HepG2 (cell line): ENCODE measurements at regions not wholly inside any gene's neighbourhood (a gene's known extent, or its start where the extent isn't known, plus 50 kb on each side); places are given as distances from the start of the nearest gene placed in this dataset.

Experiments
- DPF2 ChIP-seq: sonication (generic); formaldehyde crosslinking; IDR thresholded peaks from 2 replicates; pipeline ENCODE4 v1.4.0; 2020; ENCODE audit warnings: mild to moderate bottlenecking, low read depth, missing genetic modification reagents, borderline replicate concordance
- ELF3 ChIP-seq: IDR thresholded peaks from 2 replicates; pipeline ENCODE4 v1.6.1; 2016; ENCODE audit warnings: missing genetic modification reagents, missing compliant biosample characterization
- EZH2 ChIP-seq: conservative IDR thresholded peaks from 2 replicates; pipeline ENCODE4 v1.6.1; 2012; ENCODE audit warnings: mild to moderate bottlenecking, low read depth, low read length, moderate library complexity
- IKZF1 ChIP-seq: fragments of 450-650 bp; IDR thresholded peaks from 2 replicates; pipeline ENCODE4 v1.7.1; 2016
- KLF11 ChIP-seq: IDR thresholded peaks from 2 replicates; pipeline ENCODE4 v1.6.1; 2016; ENCODE audit warnings: missing compliant biosample characterization
- MATR3 ChIP-seq: sonication (generic); formaldehyde crosslinking; IDR thresholded peaks from 2 replicates; pipeline ENCODE4 v1.4.0; 2020; ENCODE audit warnings: missing genetic modification reagents
- NR3C1 ChIP-seq: sonication (generic); formaldehyde crosslinking; IDR thresholded peaks from 2 replicates; pipeline ENCODE4 v1.4.0; 2020; ENCODE audit warnings: missing genetic modification reagents
- ZFP36 ChIP-seq: fragments of 150-350 bp; IDR thresholded peaks from 2 replicates; pipeline ENCODE4 v1.6.1; 2018; ENCODE audit warnings: borderline replicate concordance, low read length, low read depth; ENCODE audit not compliant: partially characterized antibody
- ZNF17 ChIP-seq: sonication (generic); formaldehyde crosslinking; IDR thresholded peaks from 2 replicates; pipeline ENCODE4 v1.5.0; 2020; ENCODE audit warnings: mild to moderate bottlenecking, missing genetic modification reagents
- ZNF235 ChIP-seq: sonication (generic); formaldehyde crosslinking; IDR thresholded peaks from 2 replicates; pipeline ENCODE4 v1.8.1; 2023; ENCODE audit warnings: mild to moderate bottlenecking, missing genetic modification reagents, borderline replicate concordance
- ZNF264 ChIP-seq: sonication (generic); formaldehyde crosslinking; IDR thresholded peaks from 2 replicates; pipeline ENCODE4 v1.4.0; 2020; ENCODE audit warnings: missing genetic modification reagents
- ZNF777 ChIP-seq: sonication (generic); formaldehyde crosslinking; IDR thresholded peaks from 2 replicates; pipeline ENCODE4 v1.4.0; 2020; ENCODE audit warnings: missing genetic modification reagents
- TF ChIP-seq, protein P1 (sequence below): IDR thresholded peaks from 2 replicates; pipeline ENCODE4 v1.6.1; 2012; ENCODE audit warnings: inconsistent platforms
- TF ChIP-seq, protein P2 (sequence below): sonication (generic); formaldehyde crosslinking; IDR thresholded peaks from 2 replicates; pipeline ENCODE4 v1.4.0; 2020; ENCODE audit warnings: missing genetic modification reagents
- TF ChIP-seq, protein P3 (sequence below): sonication (generic); formaldehyde crosslinking; IDR thresholded peaks from 2 replicates; pipeline ENCODE4 v1.5.0; 2020; ENCODE audit warnings: mild to moderate bottlenecking, missing genetic modification reagents
- TF ChIP-seq, protein P4 (sequence below): sonication (generic); formaldehyde crosslinking; IDR thresholded peaks from 2 replicates; pipeline ENCODE4 v1.5.0; 2020; ENCODE audit warnings: missing genetic modification reagents
- TF ChIP-seq, protein P5 (sequence below): sonication (generic); formaldehyde crosslinking; IDR thresholded peaks from 2 replicates; pipeline ENCODE4 v1.5.0; 2020; ENCODE audit warnings: mild to moderate bottlenecking, missing genetic modification reagents, borderline replicate concordance
- TF ChIP-seq, protein P6 (sequence below): sonication (generic); formaldehyde crosslinking; IDR thresholded peaks from 2 replicates; pipeline ENCODE4 v1.8.1; 2023; ENCODE audit warnings: mild to moderate bottlenecking, moderate library complexity, missing genetic modification reagents

DNA sequence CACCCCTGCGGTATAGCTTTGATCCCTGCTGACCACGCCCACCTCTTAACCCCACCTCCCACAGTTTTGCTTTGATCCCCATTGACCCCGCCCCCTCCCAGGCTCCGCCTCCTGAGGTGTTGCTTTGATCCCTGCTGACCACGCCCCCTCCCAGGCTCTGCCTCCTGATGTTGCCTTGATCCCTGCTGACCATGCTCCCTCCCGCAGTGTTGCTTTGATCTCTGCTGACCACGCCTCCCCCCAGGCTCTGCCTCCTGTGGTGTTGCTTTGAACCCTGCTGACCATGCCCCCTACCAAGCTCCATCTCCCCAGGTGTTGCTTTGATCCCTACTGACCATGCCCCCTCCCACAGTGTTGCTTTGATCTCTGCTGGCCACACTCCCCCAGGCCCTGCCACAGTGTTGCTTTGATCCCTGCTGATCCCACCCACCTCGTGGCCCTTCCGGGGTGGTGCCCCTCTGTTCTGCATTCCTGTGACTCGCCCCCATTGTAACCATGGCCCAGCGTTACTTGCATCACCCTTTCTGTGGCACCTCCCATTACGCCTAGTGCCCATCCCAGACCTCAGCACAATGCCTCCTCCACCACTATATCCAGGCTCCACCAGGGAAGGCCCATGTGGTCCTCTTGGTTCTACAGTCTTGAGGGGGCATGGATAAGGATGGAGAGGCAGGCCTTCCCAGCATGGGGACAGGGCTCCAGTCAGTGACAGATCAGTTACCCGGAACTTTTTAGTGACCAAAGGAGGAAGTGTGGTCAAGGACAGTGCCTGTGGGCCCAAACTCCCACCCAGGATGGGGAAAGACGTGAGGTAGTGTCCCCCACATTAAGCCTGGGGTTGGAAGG lies 70.8 kb downstream of the ADRA2C start (continued):
- TF ChIP-seq NR3C1 (no peak), ELF3 (CRISPR knock-in tag) (peak; percentile 52; the same call in 1 of the 2 replicates), IKZF1 (no peak), EZH2 (no peak), DPF2 (peak; percentile 99), ZFP36 (no peak), ZNF235 (no peak), KLF11 (CRISPR knock-in tag) (no peak; the same call in 1 of the 2 replicates), ZNF264 (CRISPR knock-in tag) (peak; percentile 75; the same call in 1 of the 2 replicates), MATR3 (CRISPR knock-in tag) (no peak), ZNF777 (CRISPR knock-in tag) (no peak), ZNF17 (CRISPR knock-in tag) (no peak)
- TF ChIP-seq, protein P1, sequence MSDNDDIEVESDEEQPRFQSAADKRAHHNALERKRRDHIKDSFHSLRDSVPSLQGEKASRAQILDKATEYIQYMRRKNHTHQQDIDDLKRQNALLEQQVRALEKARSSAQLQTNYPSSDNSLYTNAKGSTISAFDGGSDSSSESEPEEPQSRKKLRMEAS, result no peak
- TF ChIP-seq, protein P2, sequence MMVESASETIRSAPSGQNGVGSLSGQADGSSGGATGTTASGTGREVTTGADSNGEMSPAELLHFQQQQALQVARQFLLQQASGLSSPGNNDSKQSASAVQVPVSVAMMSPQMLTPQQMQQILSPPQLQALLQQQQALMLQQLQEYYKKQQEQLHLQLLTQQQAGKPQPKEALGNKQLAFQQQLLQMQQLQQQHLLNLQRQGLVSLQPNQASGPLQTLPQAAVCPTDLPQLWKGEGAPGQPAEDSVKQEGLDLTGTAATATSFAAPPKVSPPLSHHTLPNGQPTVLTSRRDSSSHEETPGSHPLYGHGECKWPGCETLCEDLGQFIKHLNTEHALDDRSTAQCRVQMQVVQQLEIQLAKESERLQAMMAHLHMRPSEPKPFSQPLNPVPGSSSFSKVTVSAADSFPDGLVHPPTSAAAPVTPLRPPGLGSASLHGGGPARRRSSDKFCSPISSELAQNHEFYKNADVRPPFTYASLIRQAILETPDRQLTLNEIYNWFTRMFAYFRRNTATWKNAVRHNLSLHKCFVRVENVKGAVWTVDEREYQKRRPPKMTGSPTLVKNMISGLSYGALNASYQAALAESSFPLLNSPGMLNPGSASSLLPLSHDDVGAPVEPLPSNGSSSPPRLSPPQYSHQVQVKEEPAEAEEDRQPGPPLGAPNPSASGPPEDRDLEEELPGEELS (CRISPR knock-in tag), result peak; percentile 96
- TF ChIP-seq, protein P3, sequence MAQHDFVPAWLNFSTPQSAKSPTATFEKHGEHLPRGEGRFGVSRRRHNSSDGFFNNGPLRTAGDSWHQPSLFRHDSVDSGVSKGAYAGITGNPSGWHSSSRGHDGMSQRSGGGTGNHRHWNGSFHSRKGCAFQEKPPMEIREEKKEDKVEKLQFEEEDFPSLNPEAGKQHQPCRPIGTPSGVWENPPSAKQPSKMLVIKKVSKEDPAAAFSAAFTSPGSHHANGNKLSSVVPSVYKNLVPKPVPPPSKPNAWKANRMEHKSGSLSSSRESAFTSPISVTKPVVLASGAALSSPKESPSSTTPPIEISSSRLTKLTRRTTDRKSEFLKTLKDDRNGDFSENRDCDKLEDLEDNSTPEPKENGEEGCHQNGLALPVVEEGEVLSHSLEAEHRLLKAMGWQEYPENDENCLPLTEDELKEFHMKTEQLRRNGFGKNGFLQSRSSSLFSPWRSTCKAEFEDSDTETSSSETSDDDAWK (CRISPR knock-in tag), result no peak
- TF ChIP-seq, protein P4, sequence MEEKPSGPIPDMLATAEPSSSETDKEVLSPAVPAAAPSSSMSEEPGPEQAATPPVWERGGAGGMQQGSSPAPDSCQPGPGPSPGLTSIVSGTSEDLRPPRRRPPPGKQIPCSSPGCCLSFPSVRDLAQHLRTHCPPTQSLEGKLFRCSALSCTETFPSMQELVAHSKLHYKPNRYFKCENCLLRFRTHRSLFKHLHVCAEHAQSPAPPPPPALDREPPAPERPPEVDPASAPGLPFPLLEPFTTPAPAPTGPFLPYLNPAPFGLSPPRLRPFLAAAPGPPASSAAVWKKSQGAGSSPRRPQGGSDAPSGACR, result peak; percentile 64; the same call in 1 of the 2 replicates
- TF ChIP-seq, protein P5, sequence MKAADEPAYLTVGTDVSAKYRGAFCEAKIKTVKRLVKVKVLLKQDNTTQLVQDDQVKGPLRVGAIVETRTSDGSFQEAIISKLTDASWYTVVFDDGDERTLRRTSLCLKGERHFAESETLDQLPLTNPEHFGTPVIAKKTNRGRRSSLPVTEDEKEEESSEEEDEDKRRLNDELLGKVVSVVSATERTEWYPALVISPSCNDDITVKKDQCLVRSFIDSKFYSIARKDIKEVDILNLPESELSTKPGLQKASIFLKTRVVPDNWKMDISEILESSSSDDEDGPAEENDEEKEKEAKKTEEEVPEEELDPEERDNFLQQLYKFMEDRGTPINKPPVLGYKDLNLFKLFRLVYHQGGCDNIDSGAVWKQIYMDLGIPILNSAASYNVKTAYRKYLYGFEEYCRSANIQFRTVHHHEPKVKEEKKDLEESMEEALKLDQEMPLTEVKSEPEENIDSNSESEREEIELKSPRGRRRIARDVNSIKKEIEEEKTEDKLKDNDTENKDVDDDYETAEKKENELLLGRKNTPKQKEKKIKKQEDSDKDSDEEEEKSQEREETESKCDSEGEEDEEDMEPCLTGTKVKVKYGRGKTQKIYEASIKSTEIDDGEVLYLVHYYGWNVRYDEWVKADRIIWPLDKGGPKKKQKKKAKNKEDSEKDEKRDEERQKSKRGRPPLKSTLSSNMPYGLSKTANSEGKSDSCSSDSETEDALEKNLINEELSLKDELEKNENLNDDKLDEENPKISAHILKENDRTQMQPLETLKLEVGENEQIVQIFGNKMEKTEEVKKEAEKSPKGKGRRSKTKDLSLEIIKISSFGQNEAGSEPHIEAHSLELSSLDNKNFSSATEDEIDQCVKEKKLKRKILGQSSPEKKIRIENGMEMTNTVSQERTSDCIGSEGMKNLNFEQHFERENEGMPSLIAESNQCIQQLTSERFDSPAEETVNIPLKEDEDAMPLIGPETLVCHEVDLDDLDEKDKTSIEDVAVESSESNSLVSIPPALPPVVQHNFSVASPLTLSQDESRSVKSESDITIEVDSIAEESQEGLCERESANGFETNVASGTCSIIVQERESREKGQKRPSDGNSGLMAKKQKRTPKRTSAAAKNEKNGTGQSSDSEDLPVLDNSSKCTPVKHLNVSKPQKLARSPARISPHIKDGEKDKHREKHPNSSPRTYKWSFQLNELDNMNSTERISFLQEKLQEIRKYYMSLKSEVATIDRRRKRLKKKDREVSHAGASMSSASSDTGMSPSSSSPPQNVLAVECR (CRISPR knock-in tag), result peak; percentile 81; the same call in 1 of the 2 replicates
- TF ChIP-seq, protein P6, sequence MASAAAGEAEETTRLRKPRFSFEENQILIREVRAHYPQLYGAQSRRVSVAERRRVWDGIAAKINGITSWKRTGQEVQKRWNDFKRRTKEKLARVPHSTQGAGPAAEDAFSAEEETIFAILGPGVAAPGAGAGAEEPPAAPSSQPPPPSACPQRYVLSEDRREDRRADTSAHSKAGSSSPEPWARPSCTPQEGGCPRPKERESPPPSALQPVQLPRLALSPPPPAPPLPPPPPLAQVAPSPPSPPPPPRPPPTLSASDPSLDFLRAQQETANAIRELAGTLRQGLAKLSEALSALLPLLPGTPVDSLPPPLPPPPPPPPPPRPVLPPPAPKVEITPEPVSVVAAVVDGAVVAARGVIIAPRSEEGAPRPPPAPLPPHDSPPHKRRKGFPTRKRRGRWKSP (CRISPR knock-in tag), result no peak
